OCI-LY7 (cell line): ENCODE measurements at regions not wholly inside any gene's neighbourhood (a gene's known extent, or its start where the extent isn't known, plus 50 kb on each side); places are given as distances from the start of the nearest gene placed in this dataset.

Experiments used
- CTCF ChIP-seq: fragments of 200-600 bp; sonication (generic); conservative IDR thresholded peaks from 2 replicates; pipeline ENCODE4 v1.5.1; 2014; ENCODE audit warnings: mild to moderate bottlenecking, antibody characterized with exemption, low read length, moderate library complexity, mixed read lengths
- EZH2phosphoT487 ChIP-seq: fragments of 200-600 bp; sonication (generic); IDR thresholded peaks from 2 replicates; pipeline ENCODE4 v1.6.1; 2018; ENCODE audit warnings: low read depth, borderline replicate concordance, mild to moderate bottlenecking, mixed run types, antibody characterized with exemption, low read length, moderate library complexity, mixed read lengths

- TF ChIP-seq CTCF (no peak), EZH2phosphoT487 (no peak)
Measured at GRCh38 chr10:84603971-84604370, 275.6 kb downstream of the CCSER2 start.
